SW 1271 (cell line): ENCODE measurements at regions not wholly inside any gene's neighbourhood (a gene's known extent, or its start where the extent isn't known, plus 50 kb on each side); places are given as distances from the start of the nearest gene placed in this dataset.

Experiments
- DNase-seq, 2 experiments: peaks; one replicate each; lab custom pipeline; 2025; lab: John Stamatoyannopoulos, UW

- no peak for DNase-seq
These were observed 228.9 kb downstream of the RBM43 start for GRCh38 chr2:151032741-151033191.

GRCh38 chr2:151030663-151031230, 230.9 kb downstream of the RBM43 start:
- no peak for DNase-seq

DNA sequence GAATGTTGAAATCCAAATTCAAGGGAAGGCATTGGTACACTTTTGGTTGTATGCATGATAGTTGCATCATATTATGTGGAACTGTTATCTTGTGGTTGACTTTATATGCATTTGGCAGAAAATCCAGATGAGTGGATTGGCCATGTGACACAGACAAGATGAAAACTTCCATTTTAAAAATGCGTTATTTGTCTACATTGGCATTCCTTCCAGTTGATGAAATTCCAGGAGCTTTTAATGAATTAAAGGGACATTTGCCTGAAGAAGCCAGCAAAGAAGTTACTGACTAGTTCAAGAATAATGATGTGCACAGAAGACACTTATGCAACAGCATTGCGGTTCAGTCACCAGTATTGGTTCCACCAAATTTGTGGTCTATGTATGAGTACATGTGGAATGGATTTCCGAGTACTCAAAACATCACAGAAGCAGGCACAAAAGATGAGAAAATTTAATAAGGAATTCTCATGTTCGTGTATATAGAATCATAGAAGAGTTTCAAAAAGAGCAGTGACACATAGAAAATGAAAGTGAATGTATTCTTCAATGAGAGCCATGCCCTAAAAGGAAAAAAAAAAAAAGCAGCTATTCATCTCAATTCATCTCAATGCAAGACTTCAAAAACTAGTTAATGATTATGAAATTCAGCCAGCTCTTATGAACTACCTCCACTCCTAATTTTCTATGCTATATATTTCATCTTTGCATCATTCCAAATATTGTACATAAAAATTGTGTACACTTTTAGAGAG, 232.1 kb downstream of the RBM43 start:
- no peak for DNase-seq

DNA sequence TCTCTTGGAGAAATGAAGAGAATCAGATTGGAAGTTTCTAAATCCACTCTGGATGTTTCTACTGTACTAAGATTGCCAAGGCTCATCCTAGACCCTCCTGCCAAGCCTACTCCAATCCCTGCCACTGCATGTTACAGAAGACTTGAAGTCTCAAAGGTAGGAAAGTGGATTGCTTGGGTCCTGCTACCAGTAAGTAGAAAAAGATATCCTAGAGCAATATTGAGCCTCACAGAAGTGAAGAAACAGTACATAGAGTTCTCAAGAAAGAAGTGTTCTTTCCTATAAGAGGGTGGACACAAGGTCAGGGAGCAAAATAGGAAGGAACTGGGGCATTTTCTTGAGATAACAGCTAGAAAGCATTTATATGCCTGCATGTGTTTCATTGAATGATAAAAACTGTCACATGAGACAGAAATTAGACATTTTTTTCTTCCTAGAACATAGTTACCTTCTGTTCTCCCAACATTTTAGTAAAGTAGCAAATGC, 232.9 kb downstream of the RBM43 start:
- no peak for DNase-seq

- no peak for DNase-seq
These were observed 234.5 kb downstream of the RBM43 start for GRCh38 chr2:151027151-151027550.

GRCh38 chr2:151025816-151026215, 235.8 kb downstream of the RBM43 start:
- no peak for DNase-seq

DNA sequence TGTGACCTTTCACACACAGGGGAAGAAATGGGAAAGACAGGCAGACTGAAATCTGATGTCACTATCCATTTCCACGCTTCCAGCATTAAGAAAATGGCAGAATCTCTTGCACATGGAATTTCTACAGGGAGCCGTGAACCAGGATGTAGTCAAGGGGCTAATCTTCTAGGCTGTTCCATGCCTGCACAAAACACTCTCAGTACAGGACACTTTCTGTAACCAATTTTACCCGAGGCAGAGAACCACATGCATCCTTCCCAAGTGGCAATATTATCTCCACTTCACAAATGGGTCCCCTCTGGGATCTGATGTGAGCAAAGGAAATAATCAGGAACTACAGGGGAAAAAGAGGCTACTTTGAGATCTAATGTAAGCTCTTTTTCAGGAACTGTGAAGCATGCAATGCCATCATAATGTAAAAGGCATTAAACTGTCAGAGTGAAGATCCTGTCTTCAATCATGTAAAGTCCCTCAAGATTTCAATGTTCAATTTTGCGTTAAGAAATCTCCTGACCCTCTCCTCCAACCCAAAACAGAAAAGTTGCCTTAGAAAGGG, 236.9 kb downstream of the RBM43 start:
- DNase-seq, result no peak

GRCh38 chr2:151021747-151022452, 239.8 kb downstream of the RBM43 start:
- no peak for DNase-seq

GRCh38 chr2:151020411-151020810, 241.3 kb downstream of the RBM43 start:
- no peak for DNase-seq

GRCh38 chr2:151009437-151010175, 252.1 kb downstream of the RBM43 start:
- no peak for DNase-seq

- DNase-seq, result no peak
These were observed 254.3 kb downstream of the RBM43 start for GRCh38 chr2:151007365-151007764.

GRCh38 chr2:151002959-151003600, 258.6 kb downstream of the RBM43 start:
- no peak for DNase-seq

DNA sequence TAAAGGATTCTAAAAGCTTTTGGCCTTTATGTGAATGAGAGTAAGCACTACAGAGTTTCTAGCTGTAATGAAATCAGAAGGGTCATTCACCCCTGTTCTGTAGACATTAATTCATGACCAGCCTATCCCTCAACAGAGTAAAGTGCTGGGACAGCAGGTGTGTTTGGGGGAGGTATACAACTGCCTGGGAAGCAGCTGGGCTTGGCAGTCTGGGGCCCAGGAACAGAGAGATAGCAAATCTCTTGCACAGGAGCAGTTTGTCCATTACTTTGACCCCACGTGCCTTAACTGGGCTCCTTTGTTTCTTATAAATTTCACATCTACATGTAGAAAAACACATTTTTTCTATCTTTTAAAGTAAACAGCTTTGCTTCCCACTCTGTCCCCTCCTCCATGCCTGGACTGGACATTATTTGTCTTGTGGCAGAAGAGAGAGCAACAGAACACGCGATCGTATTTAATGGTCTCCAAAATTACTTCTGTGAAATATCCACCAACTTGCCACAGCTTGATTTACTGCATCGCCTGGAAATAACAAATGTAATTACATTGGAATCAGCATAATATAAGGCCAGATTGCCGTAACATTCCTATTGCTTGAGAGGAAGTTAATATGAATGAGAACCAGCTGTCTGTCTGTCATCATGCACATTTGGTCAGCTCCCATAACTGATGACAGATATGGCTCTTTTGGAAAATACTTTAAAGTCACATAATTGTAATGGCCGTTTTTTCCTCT, 263.8 kb downstream of the RBM43 start:
- DNase-seq, result no peak

GRCh38 chr2:150997066-150997465, 264.6 kb downstream of the RBM43 start:
- no peak for DNase-seq

DNA sequence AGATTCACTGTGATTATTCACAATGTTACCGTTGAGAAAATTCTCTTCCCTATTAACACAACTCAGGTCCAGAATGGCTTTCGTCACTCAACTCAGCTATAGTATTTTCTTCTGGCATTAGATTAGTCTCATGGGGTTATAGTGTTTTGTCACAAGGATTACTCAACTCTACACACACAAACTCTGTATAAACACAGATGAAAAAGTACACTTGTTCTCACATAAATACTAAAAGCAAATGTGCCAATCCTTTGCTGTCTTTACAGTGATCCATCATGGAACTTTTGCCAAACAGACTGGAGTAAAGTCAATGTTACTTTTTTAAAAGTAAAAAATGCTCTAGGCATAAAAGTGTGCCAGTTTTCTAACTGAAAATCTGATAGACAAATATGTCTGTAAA, 267.6 kb downstream of the RBM43 start:
- no peak for DNase-seq

DNA sequence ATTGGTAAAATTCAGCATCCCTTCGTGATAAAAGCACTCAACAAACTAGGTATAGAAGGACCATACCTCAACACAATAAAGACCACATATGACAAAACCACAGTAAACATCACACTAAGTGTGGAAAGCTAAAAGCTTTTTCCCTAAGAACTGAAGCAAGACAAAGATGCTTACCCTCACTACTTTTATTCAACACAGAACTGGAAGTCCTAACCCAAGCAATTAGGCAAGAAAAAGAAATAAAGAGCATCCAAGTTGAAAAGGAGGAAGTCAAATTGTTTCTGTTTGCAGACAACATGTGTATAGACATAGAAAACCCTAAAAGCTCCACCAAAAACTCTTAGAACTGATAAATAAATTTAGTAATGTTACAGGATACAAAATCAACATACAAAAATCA, 271.7 kb downstream of the RBM43 start:
- no peak for DNase-seq

DNA sequence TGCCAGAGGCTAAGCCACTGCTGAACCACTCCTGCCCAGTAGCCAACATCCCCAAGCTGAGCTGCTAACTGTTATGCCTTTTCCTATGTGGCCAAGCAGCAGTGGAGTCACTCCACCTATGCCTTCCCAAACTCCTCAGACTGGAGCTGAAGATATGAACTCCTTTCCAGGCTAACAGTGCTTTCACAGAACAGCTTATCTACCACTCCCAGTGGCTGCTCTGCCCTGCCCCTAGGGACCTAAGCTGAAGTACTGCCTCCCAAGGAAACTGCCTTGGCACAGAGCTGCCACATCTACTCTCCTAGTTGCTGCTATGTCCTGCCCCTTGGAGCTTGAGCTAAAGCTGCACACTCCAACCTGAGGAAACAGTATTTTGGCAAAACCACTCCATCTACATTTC, 275.9 kb downstream of the RBM43 start:
- no peak for DNase-seq

- DNase-seq, result no peak
These were observed 278.3 kb downstream of the RBM43 start for GRCh38 chr2:150983314-150983897.

DNA sequence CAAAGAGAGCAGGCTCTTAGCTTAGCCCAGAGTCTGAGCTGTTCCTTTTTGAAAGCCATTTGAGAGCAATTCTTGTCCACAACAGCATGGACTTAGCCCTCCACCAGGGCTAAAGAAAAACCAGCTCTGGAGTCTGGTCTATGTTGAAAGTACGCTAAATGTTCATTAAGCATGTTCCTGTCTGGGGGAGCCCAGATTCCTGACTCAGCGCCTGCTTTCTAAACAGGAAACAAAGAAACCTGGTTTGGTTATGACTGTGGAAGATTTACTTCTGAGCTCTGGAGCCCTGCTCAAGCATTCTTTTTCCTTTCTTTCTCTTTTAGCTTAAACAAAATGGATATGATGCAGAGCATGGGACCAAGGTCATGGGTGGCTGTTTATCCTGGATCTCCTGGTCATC, 279.8 kb downstream of the RBM43 start:
- no peak for DNase-seq

DNA sequence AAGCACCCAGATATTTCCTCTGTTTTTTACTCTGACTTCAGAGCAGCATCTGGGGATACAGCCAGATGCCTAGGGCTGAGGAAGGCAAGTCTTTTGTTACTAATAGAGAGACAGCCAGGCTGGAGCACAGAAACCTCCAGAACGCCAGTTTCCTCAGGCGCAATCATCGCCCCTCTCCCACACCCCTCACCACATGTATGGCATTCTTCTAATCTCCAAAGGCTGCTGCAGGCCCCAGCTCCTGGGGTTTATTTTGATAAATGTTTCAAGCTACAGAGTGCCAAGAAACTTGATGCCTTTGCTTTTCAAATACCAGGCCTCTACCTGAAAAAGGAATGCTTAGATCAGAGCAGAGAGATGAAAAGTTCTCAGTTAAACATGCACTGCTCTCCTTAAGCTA, 283.6 kb downstream of the RBM43 start:
- DNase-seq, result no peak
